Ovary (tissue), 7 donors: ENCODE measurements at regions not wholly inside any gene's neighbourhood (a gene's known extent, or its start where the extent isn't known, plus 50 kb on each side); places are given as distances from the start of the nearest gene placed in this dataset. TPM values are rescaled to one million over a fixed set of nuclear protein-coding genes. Genes with fewer than 3 reads are reported as not detected.

ENCODE experiments used
- DNase-seq, 5 donors: peaks; one replicate each; pipeline ENCODE4 v3.0.0-alpha.2; 2019 to 2020
- H3K27ac ChIP-seq, 2 donors: fragments of 200-600 bp; one replicate each; pipeline versions ENCODE4 v1.5.1 to v1.8.0; 2019 to 2022
- H3K27me3 ChIP-seq: fragments of 200-600 bp; one replicate; pipeline ENCODE4 v1.8.0; 2022
- H3K36me3 ChIP-seq: fragments of 200-600 bp; sonication (generic); one replicate; pipeline ENCODE4 v1.5.1; 2019
- H3K4me1 ChIP-seq: one replicate; pipeline ENCODE4 v1.8.1; 2013; ENCODE audit warnings: mild to moderate bottlenecking, moderate library complexity; ENCODE audit not compliant: insufficient read depth
- H3K4me3 ChIP-seq: fragments of 200-600 bp; sonication (generic); one replicate; pipeline ENCODE4 v1.5.1; 2017
- H3K9me3 ChIP-seq, 2 donors: fragments of 200-600 bp in 1 of 2; sonication (generic) in 1 of 2; one replicate each; pipeline versions ENCODE4 v1.5.1 to v1.8.1; 2013 to 2019; ENCODE audit warnings: mild to moderate bottlenecking in 1 of 2, moderate library complexity in 1 of 2
- CTCF ChIP-seq, 3 donors: fragments of 450-650 bp in 2 of 3; fragments of 200-600 bp in 1 of 3; IDR thresholded peaks; one replicate each; pipeline versions ENCODE4 v1.5.1 to v1.8.0; 2016 to 2022; ENCODE audit warnings: antibody characterized with exemption in 3 of 3, mild to moderate bottlenecking in 1 of 3
- EP300 ChIP-seq: sonication (generic); formaldehyde crosslinking; IDR thresholded peaks from one replicate; pipeline ENCODE4 v1.6.1; 2017; ENCODE audit warnings: antibody characterized with exemption
- POLR2A ChIP-seq: fragments of 450-650 bp; IDR thresholded peaks from one replicate; pipeline ENCODE4 v1.6.1; 2017; ENCODE audit warnings: antibody characterized with exemption, mild to moderate bottlenecking, moderate library complexity
- intact Hi-C, 4 donors: fragments of 100-400 bp; cut with DNase I; formaldehyde crosslinking; loops; one replicate each; pipeline versions ENCODE4 v1.11.0 to v1.15.1; 2022 to 2023
- small RNA-seq: library from RNA; depleted of rRNA; stranded (forward); fragments of <200 nt; gene quantifications from one replicate; pipeline ENCODE3, GENCODE V24; 2016
- donor health status: DM: no; HTN: no; CAD: no; lungs with moderate emphysema.
- donor health status: DM: no; HTN: no; CAD: no.
- donor health status: Bipolar disorder and iron deficiency.
- donor health status: DM: no; HTN: no; CAD: no.
- donor health status: DM: yes; HTN: yes; CAD: no.

DNA sequence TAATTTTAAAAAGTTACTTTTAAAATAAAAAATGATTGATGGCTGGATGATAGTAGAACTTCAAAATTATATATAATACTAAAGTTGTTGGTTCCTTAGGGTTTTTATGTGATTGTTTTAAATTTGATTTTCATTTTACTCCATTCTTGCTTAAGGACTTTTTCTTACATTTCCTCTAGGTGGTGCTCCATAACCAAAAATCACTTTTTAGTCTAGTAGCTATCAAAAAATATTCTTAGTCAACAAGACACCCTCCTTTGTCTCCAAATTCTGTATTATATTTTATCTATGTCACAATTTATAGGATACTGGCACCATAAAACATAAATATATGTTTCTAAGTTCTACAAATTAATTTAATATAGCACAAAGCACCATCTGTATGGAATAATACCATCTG lies 67.2 kb upstream of the BRWD3 start:
- TF ChIP-seq CTCF (IDR thresholded peaks at IDR 0.05): peak in 1 of 3 donors; percentile 22
- no peak for TF ChIP-seq POLR2A
- TF ChIP-seq EP300: no peak
- no peaks in the 10 kb centered on the region for H3K9me3 ChIP-seq
- no peak overlapping the region for H3K4me3 ChIP-seq
- intact Hi-C loops: no loop called here
- no peak overlapping the region for H3K27ac ChIP-seq
- H3K36me3 ChIP-seq: no peaks in the 10 kb centered on the region
- H3K4me1 ChIP-seq: no peaks in the 10 kb centered on the region
- DNase-seq: no peak
- H3K27me3 ChIP-seq: no peaks in the 10 kb centered on the region

Small RNAs in the stretch of these regions (small RNA-seq; reads per million reads assigned to genes)
- not detected for gene RNU6-493P
